ENCODE measurements at regions not wholly inside any gene's neighbourhood (a gene's known extent, or its start where the extent isn't known, plus 50 kb on each side); places are given as distances from the start of the nearest gene placed in this dataset.
"Not testable (repeated sequence)": the region's sequence is repeated elsewhere in the genome, so short reads cannot be mapped to it uniquely, and the experiment has no call there.

DNA sequence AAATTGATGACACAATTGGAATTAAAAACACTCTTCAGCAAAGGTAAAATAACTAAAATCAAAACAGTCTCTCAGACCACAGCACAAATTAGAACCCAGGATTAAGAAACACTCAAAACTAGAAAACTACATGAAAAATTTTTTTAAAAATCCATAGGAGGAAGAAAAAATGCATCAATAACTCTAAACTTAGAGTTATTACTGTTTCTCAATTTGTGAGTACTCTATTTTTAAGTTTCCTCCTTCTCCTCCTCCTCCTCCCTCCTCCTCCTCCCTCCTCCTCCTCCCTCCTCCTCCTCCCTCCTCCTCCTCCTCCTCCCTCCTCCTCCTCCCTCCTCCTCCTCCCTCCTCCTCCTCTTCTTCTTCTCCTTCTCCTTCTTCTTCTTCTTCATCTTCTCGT lies 1395.7 kb downstream of the STIM2 start:
- ChIA-PET POLR2A (no interaction called here), CTCF (no interaction called here)
- no peak for DNase-seq (ENCODE audit: extremely low spot score)
- TF ChIP-seq ARNT (IDR thresholded peaks at IDR 0.05): no peak

DNA sequence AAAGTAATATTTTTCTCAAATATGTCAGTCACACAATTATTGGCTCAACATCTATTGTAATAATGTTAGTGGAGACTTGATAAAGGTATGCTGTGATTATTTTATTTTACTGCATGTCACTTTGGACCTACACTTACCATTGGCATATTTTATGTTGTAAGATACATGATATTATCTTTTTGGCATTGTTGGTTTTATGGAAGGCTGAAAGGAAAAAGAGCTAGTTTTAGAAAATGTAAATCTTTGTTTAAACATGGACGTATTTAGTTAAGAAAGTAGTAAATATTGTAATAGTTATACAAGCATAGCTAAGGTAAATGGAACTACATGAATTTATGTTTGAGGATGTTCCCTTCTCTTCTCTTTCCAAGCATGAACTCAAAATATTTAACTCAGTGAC lies 1399.3 kb downstream of the STIM2 start:
- ChIA-PET CTCF (no interaction called here), POLR2A (no interaction called here)
- TF ChIP-seq SUZ12 (IDR thresholded peaks at IDR 0.05): no peak
- TF ChIP-seq ELF4 (IDR thresholded peaks at IDR 0.05): no peak
- TF ChIP-seq L3MBTL2 (conservative IDR thresholded peaks at IDR 0.05): no peak
- no peak for TF ChIP-seq CTBP1 (IDR thresholded peaks at IDR 0.05; ENCODE audit: borderline replicate concordance)
- no peak for TF ChIP-seq PKNOX1 (IDR thresholded peaks at IDR 0.05)
- no peak for TF ChIP-seq ARNT (IDR thresholded peaks at IDR 0.05)
- no peak for DNase-seq (ENCODE audit: extremely low spot score)

GRCh38 chr4:28267166-28267565 lies 1406.5 kb downstream of the STIM2 start:
- TF ChIP-seq TARDBP (IDR thresholded peaks at IDR 0.05) (no peak), FOXM1 (IDR thresholded peaks at IDR 0.05; ENCODE audit: borderline replicate concordance) (no peak), FOXA1 (IDR thresholded peaks at IDR 0.05) (no peak), CTBP1 (IDR thresholded peaks at IDR 0.05; ENCODE audit: borderline replicate concordance) (no peak), L3MBTL2 (conservative IDR thresholded peaks at IDR 0.05) (no peak), HDGF (IDR thresholded peaks at IDR 0.05; ENCODE audit: borderline replicate concordance) (no peak), SUZ12 (IDR thresholded peaks at IDR 0.05) (no peak), LEF1 (IDR thresholded peaks at IDR 0.05; ENCODE audit: borderline replicate concordance) (no peak), NFRKB (IDR thresholded peaks at IDR 0.05) (no peak)
- no peak for DNase-seq (ENCODE audit: extremely low spot score)
- POLR2A ChIA-PET: no interaction called here
- CTCF ChIA-PET: no interaction called here

- CTCF ChIA-PET: no interaction called here
- TF ChIP-seq NFRKB (IDR thresholded peaks at IDR 0.05) (no peak), ARNT (IDR thresholded peaks at IDR 0.05) (no peak), LEF1 (IDR thresholded peaks at IDR 0.05; ENCODE audit: borderline replicate concordance) (no peak), SP1 (IDR thresholded peaks at IDR 0.05) (no peak), FOXK2 (IDR thresholded peaks at IDR 0.05) (no peak), L3MBTL2 (conservative IDR thresholded peaks at IDR 0.05) (no peak), SUZ12 (IDR thresholded peaks at IDR 0.05) (no peak)
- no peak for DNase-seq (ENCODE audit: extremely low spot score)
- POLR2A ChIA-PET: no interaction called here
Observed at GRCh38 chr4:28269426-28269825, 1408.8 kb downstream of the STIM2 start.

- ChIA-PET POLR2A (no interaction called here), CTCF (no interaction called here)
- DNase-seq (ENCODE audit: extremely low spot score): no peak
- no peak for TF ChIP-seq CTBP1 (IDR thresholded peaks at IDR 0.05; ENCODE audit: borderline replicate concordance)
- TF ChIP-seq HDGF (IDR thresholded peaks at IDR 0.05; ENCODE audit: borderline replicate concordance): no peak
- TF ChIP-seq LEF1 (IDR thresholded peaks at IDR 0.05; ENCODE audit: borderline replicate concordance): no peak
- TF ChIP-seq BHLHE40 (IDR thresholded peaks at IDR 0.05; ENCODE audit: borderline replicate concordance): no peak
Observed at GRCh38 chr4:28277931-28278330, 1417.3 kb downstream of the STIM2 start.

DNA sequence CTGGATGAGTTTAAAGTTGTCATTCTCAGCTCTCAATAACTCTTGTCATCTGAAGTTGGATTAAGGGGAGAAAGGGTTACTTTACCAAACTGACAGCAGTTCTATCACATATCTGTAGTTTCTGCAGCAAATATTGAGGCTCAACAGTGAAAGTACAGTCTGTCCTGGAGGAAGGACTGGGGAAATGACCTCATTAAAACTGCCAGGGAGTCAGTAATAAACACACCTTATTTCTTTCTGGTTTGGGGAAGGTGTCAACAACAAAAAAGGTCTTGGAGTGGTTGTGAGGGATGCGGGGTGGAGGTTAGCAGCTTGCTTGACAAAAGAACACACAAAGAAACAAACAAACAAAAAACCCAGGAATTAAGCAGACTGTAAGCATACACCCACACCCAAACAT lies 1418.0 kb downstream of the STIM2 start:
- ChIA-PET CTCF (no interaction called here), POLR2A (no interaction called here)
- no peak for TF ChIP-seq ELF4 (IDR thresholded peaks at IDR 0.05)
- DNase-seq (ENCODE audit: extremely low spot score): no peak

DNA sequence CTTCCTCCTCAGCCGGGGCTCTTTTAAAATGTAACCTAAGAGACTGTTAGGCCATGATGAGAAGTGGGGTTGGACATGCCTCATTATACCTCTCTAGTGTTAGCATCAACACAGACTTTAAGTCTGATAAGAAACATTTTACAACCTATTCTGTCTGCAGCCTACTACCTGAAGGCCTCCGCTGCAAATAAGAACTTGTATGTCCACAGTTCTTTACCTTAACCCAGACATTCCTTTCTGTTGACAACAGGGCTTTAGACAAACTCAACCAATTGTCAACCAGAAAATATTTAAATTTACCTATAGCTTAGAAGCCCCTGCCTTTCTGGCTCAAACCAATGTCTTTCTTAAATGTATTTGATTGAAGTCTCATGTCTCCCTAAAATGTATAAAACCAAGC lies 1418.6 kb downstream of the STIM2 start:
- DNase-seq (ENCODE audit: extremely low spot score): no peak
- ChIA-PET POLR2A (no interaction called here), CTCF (no interaction called here)
- TF ChIP-seq SUZ12 (IDR thresholded peaks at IDR 0.05): no peak
- TF ChIP-seq LEF1 (IDR thresholded peaks at IDR 0.05; ENCODE audit: borderline replicate concordance): no peak
- TF ChIP-seq BHLHE40 (IDR thresholded peaks at IDR 0.05; ENCODE audit: borderline replicate concordance): no peak
- TF ChIP-seq L3MBTL2 (conservative IDR thresholded peaks at IDR 0.05): no peak
- no peak for TF ChIP-seq FOXM1 (IDR thresholded peaks at IDR 0.05; ENCODE audit: borderline replicate concordance)
- TF ChIP-seq PKNOX1 (IDR thresholded peaks at IDR 0.05): no peak
- no peak for TF ChIP-seq SP1 (IDR thresholded peaks at IDR 0.05)
- no peak for TF ChIP-seq ARNT (IDR thresholded peaks at IDR 0.05)
- TF ChIP-seq TARDBP (IDR thresholded peaks at IDR 0.05): no peak
- no peak for TF ChIP-seq FOXK2 (IDR thresholded peaks at IDR 0.05)
- no peak for TF ChIP-seq CTBP1 (IDR thresholded peaks at IDR 0.05; ENCODE audit: borderline replicate concordance)
- TF ChIP-seq HDGF (IDR thresholded peaks at IDR 0.05; ENCODE audit: borderline replicate concordance): no peak
- TF ChIP-seq ZNF384 (IDR thresholded peaks at IDR 0.05): no peak
- no peak for TF ChIP-seq ELF4 (IDR thresholded peaks at IDR 0.05)
- TF ChIP-seq FOXA1 (IDR thresholded peaks at IDR 0.05): no peak

- POLR2A ChIA-PET; CTCF ChIA-PET; DNase-seq (ENCODE audit: extremely low spot score): not testable (repeated sequence)
Observed at GRCh38 chr4:28286266-28286665, 1425.6 kb downstream of the STIM2 start.

- POLR2A ChIA-PET: no interaction called here
- no peak for TF ChIP-seq NFRKB (IDR thresholded peaks at IDR 0.05)
- TF ChIP-seq BHLHE40 (IDR thresholded peaks at IDR 0.05; ENCODE audit: borderline replicate concordance): no peak
- no peak for TF ChIP-seq ARNT (IDR thresholded peaks at IDR 0.05)
- TF ChIP-seq LEF1 (IDR thresholded peaks at IDR 0.05; ENCODE audit: borderline replicate concordance): no peak
- no peak for TF ChIP-seq PKNOX1 (IDR thresholded peaks at IDR 0.05)
- TF ChIP-seq ELF4 (IDR thresholded peaks at IDR 0.05): no peak
- no peak for TF ChIP-seq FOXK2 (IDR thresholded peaks at IDR 0.05)
- TF ChIP-seq TARDBP (IDR thresholded peaks at IDR 0.05): no peak
- TF ChIP-seq FOXM1 (IDR thresholded peaks at IDR 0.05; ENCODE audit: borderline replicate concordance): no peak
- TF ChIP-seq CTBP1 (IDR thresholded peaks at IDR 0.05; ENCODE audit: borderline replicate concordance): no peak
- no peak for DNase-seq (ENCODE audit: extremely low spot score)
- CTCF ChIA-PET: no interaction called here
Observed at GRCh38 chr4:28287831-28288233, 1427.2 kb downstream of the STIM2 start.

Measured in HEK293T (cell line).